ENCODE measurements at regions not wholly inside any gene's neighbourhood (a gene's known extent, or its start where the extent isn't known, plus 50 kb on each side); places are given as distances from the start of the nearest gene placed in this dataset.
"Not testable (repeated sequence)": the region's sequence is repeated elsewhere in the genome, so short reads cannot be mapped to it uniquely, and the experiment has no call there.

GRCh38 chr19:56916528-56916927 lies 76.0 kb upstream of the PEG3 start:
- Histone ChIP-seq H3K4me1 (no peaks in the 10 kb centered on the region), H3K4me3 (ENCODE audit: low read depth, low read length) (no peak overlapping the region), H3K9me3 (no peaks in the 10 kb centered on the region), H3K36me3 (no peaks in the 10 kb centered on the region), H3K27me3 (no peaks in the 10 kb centered on the region)
- no peak for DNase-seq
- TF ChIP-seq, protein P1, sequence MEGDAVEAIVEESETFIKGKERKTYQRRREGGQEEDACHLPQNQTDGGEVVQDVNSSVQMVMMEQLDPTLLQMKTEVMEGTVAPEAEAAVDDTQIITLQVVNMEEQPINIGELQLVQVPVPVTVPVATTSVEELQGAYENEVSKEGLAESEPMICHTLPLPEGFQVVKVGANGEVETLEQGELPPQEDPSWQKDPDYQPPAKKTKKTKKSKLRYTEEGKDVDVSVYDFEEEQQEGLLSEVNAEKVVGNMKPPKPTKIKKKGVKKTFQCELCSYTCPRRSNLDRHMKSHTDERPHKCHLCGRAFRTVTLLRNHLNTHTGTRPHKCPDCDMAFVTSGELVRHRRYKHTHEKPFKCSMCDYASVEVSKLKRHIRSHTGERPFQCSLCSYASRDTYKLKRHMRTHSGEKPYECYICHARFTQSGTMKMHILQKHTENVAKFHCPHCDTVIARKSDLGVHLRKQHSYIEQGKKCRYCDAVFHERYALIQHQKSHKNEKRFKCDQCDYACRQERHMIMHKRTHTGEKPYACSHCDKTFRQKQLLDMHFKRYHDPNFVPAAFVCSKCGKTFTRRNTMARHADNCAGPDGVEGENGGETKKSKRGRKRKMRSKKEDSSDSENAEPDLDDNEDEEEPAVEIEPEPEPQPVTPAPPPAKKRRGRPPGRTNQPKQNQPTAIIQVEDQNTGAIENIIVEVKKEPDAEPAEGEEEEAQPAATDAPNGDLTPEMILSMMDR (IDR thresholded peaks at IDR 0.05; ENCODE audit: low read depth, low read length), result no peak

GRCh38 chr19:56917529-56917928 lies 77.0 kb upstream of the PEG3 start:
- Histone ChIP-seq H3K4me1 (no peaks in the 10 kb centered on the region), H3K9me3 (no peaks in the 10 kb centered on the region), H3K36me3 (no peaks in the 10 kb centered on the region), H3K4me3 (ENCODE audit: low read depth, low read length) (no peak overlapping the region), H3K27me3 (no peaks in the 10 kb centered on the region)
- DNase-seq, result no peak
- TF ChIP-seq, protein P1 (IDR thresholded peaks at IDR 0.05; ENCODE audit: low read depth, low read length), result no peak

- Histone ChIP-seq H3K36me3 (no peaks in the 10 kb centered on the region), H3K27me3 (no peaks in the 10 kb centered on the region), H3K4me3 (ENCODE audit: low read depth, low read length) (no peak overlapping the region), H3K9me3 (no peaks in the 10 kb centered on the region), H3K4me1 (no peaks in the 10 kb centered on the region)
- TF ChIP-seq, protein P1 (IDR thresholded peaks at IDR 0.05; ENCODE audit: low read depth, low read length), result no peak
- no peak for DNase-seq
These were observed 77.5 kb upstream of the PEG3 start for GRCh38 chr19:56917998-56918397.

- H3K27me3 ChIP-seq, result no peaks in the 10 kb centered on the region
- no peaks in the 10 kb centered on the region for H3K9me3 ChIP-seq
- TF ChIP-seq, protein P1 (IDR thresholded peaks at IDR 0.05; ENCODE audit: low read depth, low read length), result no peak
- no peak overlapping the region for H3K4me3 ChIP-seq (ENCODE audit: low read depth, low read length)
- no peaks in the 10 kb centered on the region for H3K36me3 ChIP-seq
- no peaks in the 10 kb centered on the region for H3K4me1 ChIP-seq
- DNase-seq, result no peak
These were observed 78.3 kb upstream of the PEG3 start for GRCh38 chr19:56918682-56919307.

DNA sequence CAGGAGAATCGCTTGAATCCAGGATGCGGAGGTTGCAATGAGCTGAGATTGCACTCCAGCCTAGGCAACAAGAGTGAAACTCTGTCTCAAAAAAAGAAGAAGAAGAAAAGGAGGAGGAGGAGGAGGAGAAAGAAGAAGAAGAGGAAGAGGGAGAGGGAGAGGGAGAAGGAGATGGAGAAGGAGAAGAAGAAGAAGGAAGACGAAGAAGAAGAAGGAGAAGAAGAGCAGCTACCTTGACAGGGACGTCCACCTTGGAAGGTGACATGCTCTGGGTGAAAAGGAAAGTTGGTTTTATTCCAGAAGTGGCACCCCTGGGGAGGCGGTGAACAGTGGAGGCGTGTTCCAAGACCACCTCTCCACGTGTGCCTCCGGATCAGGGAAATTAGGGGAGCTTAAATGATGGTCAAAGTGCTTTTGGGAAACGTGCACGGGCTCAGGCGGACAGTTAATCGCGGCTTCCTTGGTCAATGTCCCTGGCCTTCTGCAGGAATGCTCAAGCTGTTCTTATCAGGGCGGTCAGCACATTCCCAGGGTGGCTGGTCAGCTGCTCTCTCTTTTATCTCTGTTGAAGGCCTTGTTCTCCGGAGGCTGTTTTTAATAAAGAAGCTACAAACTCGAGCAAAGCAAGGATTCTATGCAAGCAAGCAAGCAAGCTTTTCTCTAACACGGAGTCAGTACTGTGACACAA lies 78.9 kb upstream of the PEG3 start:
- Histone ChIP-seq H3K9me3 (no peaks in the 10 kb centered on the region), H3K4me3 (ENCODE audit: low read depth, low read length) (no peak overlapping the region)
- TF ChIP-seq, protein P1 (IDR thresholded peaks at IDR 0.05; ENCODE audit: low read depth, low read length), result no peak

DNA sequence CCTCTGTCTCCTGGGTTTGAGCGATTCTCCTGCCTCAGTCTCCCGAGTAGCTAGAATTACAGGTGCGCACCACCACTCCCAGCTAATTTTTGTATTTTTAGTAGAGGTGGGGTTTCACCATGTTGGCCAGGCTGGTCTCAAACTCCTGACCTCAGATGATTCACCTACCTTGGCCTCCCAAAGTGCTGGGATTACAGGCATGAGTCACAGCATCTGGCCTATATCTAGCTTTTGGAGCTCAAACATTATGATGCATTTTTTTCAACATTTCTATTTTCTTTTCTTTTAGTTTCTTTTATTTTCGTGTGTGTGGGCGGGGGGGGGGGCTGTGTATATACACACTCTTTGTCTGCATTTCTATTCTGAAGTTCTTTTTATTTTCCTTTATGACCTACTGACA lies 85.6 kb upstream of the PEG3 start:
- DNase-seq; H3K9me3 ChIP-seq; H3K4me1 ChIP-seq; H3K36me3 ChIP-seq; H3K4me3 ChIP-seq (ENCODE audit: low read depth, low read length); H3K27me3 ChIP-seq: not testable (repeated sequence)

More for the DNA sequence above, 78.9 kb upstream of the PEG3 start:
- no peaks in the 10 kb centered on the region for H3K36me3 ChIP-seq
- no peaks in the 10 kb centered on the region for H3K4me1 ChIP-seq
- no peak for DNase-seq
- no peaks in the 10 kb centered on the region for H3K27me3 ChIP-seq
